HEK293T (cell line): ENCODE measurements at regions not wholly inside any gene's neighbourhood (a gene's known extent, or its start where the extent isn't known, plus 50 kb on each side); places are given as distances from the start of the nearest gene placed in this dataset.

Source experiments
- FOXA1 ChIP-seq: fragments of 450-650 bp; IDR thresholded peaks from 2 replicates; pipeline ENCODE4 v1.6.1; 2016; ENCODE audit warnings: mild to moderate bottlenecking
- SP1 ChIP-seq: fragments of 450-650 bp; IDR thresholded peaks from 2 replicates; pipeline ENCODE4 v1.6.1; 2017

GRCh38 chr18:24669502-24669901 is 209.1 kb downstream of the HRH4 start:
- TF ChIP-seq SP1 (no peak), FOXA1 (no peak)
